ENCODE measurements at regions not wholly inside any gene's neighbourhood (a gene's known extent, or its start where the extent isn't known, plus 50 kb on each side); places are given as distances from the start of the nearest gene placed in this dataset.

DNA sequence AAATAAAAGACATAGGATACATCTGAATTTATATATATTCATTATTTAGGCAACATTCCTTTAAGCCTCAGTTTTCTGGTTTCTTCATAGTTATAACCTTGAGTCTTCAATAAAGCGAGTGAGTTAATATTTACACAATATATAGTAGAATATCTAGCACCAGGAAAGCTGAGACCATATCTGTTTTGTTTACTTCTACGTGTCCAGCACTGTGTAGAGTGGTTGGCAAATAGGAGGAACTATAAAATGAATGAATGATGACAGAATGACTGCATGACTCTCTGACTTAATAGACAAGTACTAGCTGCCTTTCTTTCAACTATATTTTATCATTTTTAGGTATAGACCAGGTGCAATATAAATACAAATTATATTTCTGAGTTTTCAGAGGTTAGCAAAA, 197.8 kb upstream of the RBMS3 start:
- TF ChIP-seq CTCF (conservative IDR thresholded peaks at IDR 0.05; ENCODE audit: low read depth, low read length) (no peak), EZH2 (IDR thresholded peaks at IDR 0.05; ENCODE audit: low read length, unreplicated experiment) (no peak)
